ENCODE measurements at regions not wholly inside any gene's neighbourhood (a gene's known extent, or its start where the extent isn't known, plus 50 kb on each side); places are given as distances from the start of the nearest gene placed in this dataset.

- peak; percentile 53 for DNase-seq (ENCODE audit: extremely low read depth, insufficient read length)
- Histone ChIP-seq H3K36me3 (ENCODE audit: control insufficient read depth, insufficient read depth, low read length) (no peaks in the 10 kb centered on the region), H3K27me3 (replicated peaks; ENCODE audit: control insufficient read depth, insufficient read depth, low read length) (no peaks in the 10 kb centered on the region), H3K4me3 (replicated peaks; ENCODE audit: low read depth, low read length) (no peak overlapping the region)
- no peak for TF ChIP-seq CTCF (IDR thresholded peaks at IDR 0.05; ENCODE audit: insufficient read depth, low read length, poor library complexity, severe bottlenecking)
Measured at GRCh38 chr2:33785201-33786106, 186.4 kb upstream of the FAM98A start.

GRCh38 chr2:33784488-33784887, 185.4 kb upstream of the FAM98A start:
- Histone ChIP-seq H3K36me3 (ENCODE audit: control insufficient read depth, insufficient read depth, low read length) (no peaks in the 10 kb centered on the region), H3K4me3 (replicated peaks; ENCODE audit: low read depth, low read length) (no peak overlapping the region), H3K27me3 (replicated peaks; ENCODE audit: control insufficient read depth, insufficient read depth, low read length) (no peaks in the 10 kb centered on the region)
- TF ChIP-seq CTCF (IDR thresholded peaks at IDR 0.05; ENCODE audit: insufficient read depth, low read length, poor library complexity, severe bottlenecking) = no peak
- no peak for DNase-seq (ENCODE audit: extremely low read depth, insufficient read length)

GRCh38 chr2:33782395-33783230, 183.5 kb upstream of the FAM98A start:
- Histone ChIP-seq H3K4me3 (replicated peaks; ENCODE audit: low read depth, low read length) (no peak overlapping the region), H3K27me3 (replicated peaks; ENCODE audit: control insufficient read depth, insufficient read depth, low read length) (no peaks in the 10 kb centered on the region), H3K36me3 (ENCODE audit: control insufficient read depth, insufficient read depth, low read length) (no peaks in the 10 kb centered on the region)
- TF ChIP-seq CTCF (IDR thresholded peaks at IDR 0.05; ENCODE audit: insufficient read depth, low read length, poor library complexity, severe bottlenecking) = peak; percentile 37
- no peak for DNase-seq (ENCODE audit: extremely low read depth, insufficient read length)

GRCh38 chr2:33777786-33778185, 178.7 kb upstream of the FAM98A start:
- Histone ChIP-seq H3K27me3 (replicated peaks; ENCODE audit: control insufficient read depth, insufficient read depth, low read length) (no peaks in the 10 kb centered on the region), H3K36me3 (ENCODE audit: control insufficient read depth, insufficient read depth, low read length) (no peaks in the 10 kb centered on the region), H3K4me3 (replicated peaks; ENCODE audit: low read depth, low read length) (no peak overlapping the region)
- DNase-seq (ENCODE audit: extremely low read depth, insufficient read length) = no peak
- TF ChIP-seq CTCF (IDR thresholded peaks at IDR 0.05; ENCODE audit: insufficient read depth, low read length, poor library complexity, severe bottlenecking) = no peak

GRCh38 chr2:33775306-33775705, 176.2 kb upstream of the FAM98A start:
- no peak for TF ChIP-seq CTCF (IDR thresholded peaks at IDR 0.05; ENCODE audit: insufficient read depth, low read length, poor library complexity, severe bottlenecking)
- Histone ChIP-seq H3K27me3 (replicated peaks; ENCODE audit: control insufficient read depth, insufficient read depth, low read length) (no peaks in the 10 kb centered on the region), H3K36me3 (ENCODE audit: control insufficient read depth, insufficient read depth, low read length) (no peaks in the 10 kb centered on the region), H3K4me3 (replicated peaks; ENCODE audit: low read depth, low read length) (no peak overlapping the region)
- no peak for DNase-seq (ENCODE audit: extremely low read depth, insufficient read length)

All from GM06990 (cell line).